GM12878 (cell line): ENCODE measurements at regions not wholly inside any gene's neighbourhood (a gene's known extent, or its start where the extent isn't known, plus 50 kb on each side); places are given as distances from the start of the nearest gene placed in this dataset.

ENCODE experiments used
- ATAC-seq: fragments of 200-7000 bp; cut with Tn5 transposase; 3 replicates; pipeline ENCODE4 v1.9.1; 2020; ENCODE audit warnings: mild to moderate bottlenecking, moderate library complexity
- BruUV-seq: library from RNA; stranded (reverse); fragments of 400-500 nt; replicated peaks from 2 replicates; lab custom pipeline; 2021; lab: Mats Ljungman, UMichigan
- CTCF ChIA-PET: fragments of 300-600 bp; sonication (Branson Sonifier 250); formaldehyde crosslinking; extraction: SDS; loops from one replicate; lab custom pipeline; 2021; ENCODE audit warnings: inconsistent platforms; lab: Yijun Ruan, JAX
- POLR2A ChIA-PET: fragments of 350-600 bp; formaldehyde crosslinking; extraction: SDS; loops from one replicate; lab custom pipeline; 2021; ENCODE audit warnings: inconsistent platforms; lab: Charles Lee
- RAD21 ChIA-PET: fragments of 300-600 bp; sonication (Branson Sonifier 250); formaldehyde crosslinking; loops from one replicate; lab custom pipeline; 2023; ENCODE audit warnings: antibody characterized with exemption; ENCODE audit not compliant: unreplicated experiment; lab: Charles Lee
- SMC1A ChIA-PET: fragments of 300-600 bp; sonication (Branson Sonifier 250); formaldehyde crosslinking; loops from one replicate; lab custom pipeline; 2023; ENCODE audit not compliant: unreplicated experiment, uncharacterized antibody; lab: Charles Lee
- DNase-seq: peaks from one replicate; pipeline ENCODE4 v3.0.0-alpha.2; 2011; ENCODE audit warnings: low read depth, low spot score
- FAIRE-seq: peaks from 3 replicates; lab custom pipeline; 2011; peaks lifted over from hg19 to GRCh38; lab: Jason Lieb, UNC
- H2AFZ ChIP-seq: 2 replicates; pipeline ENCODE4 v1.6.0; 2011; ENCODE audit warnings: low read depth, low read length, control low read depth; ENCODE audit not compliant: control insufficient read depth
- H3K27ac ChIP-seq: 2 replicates; pipeline ENCODE4 v1.5.1; 2011; ENCODE audit warnings: control low read depth; ENCODE audit not compliant: control insufficient read depth, insufficient read depth
- H3K27me3 ChIP-seq, 2 experiments: replicated peaks in 1 of 2; 2 replicates each; pipeline versions ENCODE4 v1.6.0 to v1.6.1; 2011; ENCODE audit warnings: low read length in 1 of 2; ENCODE audit not compliant: control insufficient read depth in 2 of 2, insufficient read depth in 2 of 2
- H3K36me3 ChIP-seq, 2 experiments: 2 replicates each; pipeline ENCODE4 v1.5.1; 2011; ENCODE audit warnings: low read length in 1 of 2; ENCODE audit not compliant: control insufficient read depth in 2 of 2, insufficient read depth in 2 of 2
- H3K4me1 ChIP-seq: 2 replicates; pipeline ENCODE4 v1.6.1; 2011; ENCODE audit warnings: mild to moderate bottlenecking, low read length, moderate library complexity, mixed read lengths; ENCODE audit not compliant: control insufficient read depth, insufficient read depth
- H3K4me2 ChIP-seq: 2 replicates; pipeline ENCODE4 v1.6.0; 2011; ENCODE audit warnings: control low read depth; ENCODE audit not compliant: control insufficient read depth, insufficient read depth
- H3K4me3 ChIP-seq: fragments of 200-600 bp; sonication (generic); 2 replicates; pipeline ENCODE4 v1.5.1; 2016
- H3K79me2 ChIP-seq: 2 replicates; pipeline ENCODE4 v1.6.0; 2011; ENCODE audit warnings: low read length; ENCODE audit not compliant: control insufficient read depth, insufficient read depth
- H3K9ac ChIP-seq: 2 replicates; pipeline ENCODE4 v1.8.0; 2011; ENCODE audit warnings: low read length, control low read depth, mixed read lengths; ENCODE audit not compliant: control insufficient read depth, insufficient read depth
- H3K9me3 ChIP-seq: replicated peaks from 3 replicates; pipeline ENCODE4 v1.5.1; 2011; ENCODE audit warnings: mild to moderate bottlenecking, low read length; ENCODE audit not compliant: control insufficient read depth, insufficient read depth
- H4K20me1 ChIP-seq: 2 replicates; pipeline ENCODE4 v1.6.0; 2011; ENCODE audit not compliant: control insufficient read depth, insufficient read depth
- BMI1 ChIP-seq: fragments of 450-650 bp; IDR thresholded peaks from 2 replicates; pipeline ENCODE4 v1.6.1; 2016; ENCODE audit warnings: mild to moderate bottlenecking, moderate library complexity, borderline replicate concordance
- BRCA1 ChIP-seq: IDR thresholded peaks from 2 replicates; pipeline ENCODE4 v1.6.1; 2011; ENCODE audit warnings: low read depth, low read length, improper control_type of control experiment
- ESRRA ChIP-seq: IDR thresholded peaks from 2 replicates; pipeline ENCODE4 v1.6.1; 2012; ENCODE audit warnings: mild to moderate bottlenecking, low read length, improper control_type of control experiment
- FOS ChIP-seq: IDR thresholded peaks from 3 replicates; pipeline ENCODE4 v1.6.1; 2011; ENCODE audit warnings: borderline replicate concordance; ENCODE audit not compliant: insufficient read length; ENCODE audit errors: extremely low read depth
- HDAC2 ChIP-seq: fragments of 200-600 bp; sonication (generic); IDR thresholded peaks from 2 replicates; pipeline ENCODE4 v1.6.1; 2017
- HDGF ChIP-seq: fragments of 450-650 bp; IDR thresholded peaks from 2 replicates; pipeline ENCODE4 v1.6.1; 2016; ENCODE audit warnings: antibody characterized with exemption
- JUND ChIP-seq: IDR thresholded peaks from 2 replicates; pipeline ENCODE4 v1.6.1; 2012; ENCODE audit warnings: low read depth, mild to moderate bottlenecking, low read length, improper control_type of control experiment, moderate library complexity
- KAT2A ChIP-seq: conservative IDR thresholded peaks from 2 replicates; pipeline ENCODE4 v1.6.1; 2011; ENCODE audit warnings: low read depth, low read length; ENCODE audit not compliant: control insufficient read depth
- MTA2 ChIP-seq: fragments of 450-650 bp; IDR thresholded peaks from 2 replicates; pipeline ENCODE4 v1.6.1; 2016; ENCODE audit warnings: low read depth, mild to moderate bottlenecking, moderate library complexity
- MYB ChIP-seq: fragments of 150-350 bp; IDR thresholded peaks from 2 replicates; pipeline ENCODE4 v1.6.1; 2014; ENCODE audit warnings: mild to moderate bottlenecking, low read depth, low read length, borderline replicate concordance
- NFXL1 ChIP-seq: fragments of 450-650 bp; IDR thresholded peaks from 2 replicates; pipeline ENCODE4 v1.6.1; 2017; ENCODE audit warnings: antibody characterized with exemption, mild to moderate bottlenecking, borderline replicate concordance
- POLR2AphosphoS2 ChIP-seq: IDR thresholded peaks from 2 replicates; pipeline ENCODE4 v1.6.1; 2011; ENCODE audit warnings: low read depth, mild to moderate bottlenecking, low read length, improper control_type of control experiment, moderate library complexity
- PRDM15 ChIP-seq: fragments of 450-650 bp; formaldehyde crosslinking; IDR thresholded peaks from 2 replicates; pipeline ENCODE4 v1.4.0; 2020; ENCODE audit warnings: mild to moderate bottlenecking, moderate library complexity
- SKIL ChIP-seq: fragments of 450-650 bp; IDR thresholded peaks from 2 replicates; pipeline ENCODE4 v1.6.1; 2017; ENCODE audit warnings: mild to moderate bottlenecking, low read depth, inconsistent platforms; ENCODE audit not compliant: poor library complexity, severe bottlenecking
- SMC3 ChIP-seq: IDR thresholded peaks from 2 replicates; pipeline ENCODE4 v1.6.1; 2011; ENCODE audit warnings: low read length, improper control_type of control experiment, borderline replicate concordance
- SUPT20H ChIP-seq: IDR thresholded peaks from 2 replicates; pipeline ENCODE4 v1.6.1; 2011; ENCODE audit warnings: low read depth, mild to moderate bottlenecking, low read length, moderate library complexity, borderline replicate concordance; ENCODE audit not compliant: control insufficient read depth
- TCF12 ChIP-seq: IDR thresholded peaks from 2 replicates; pipeline ENCODE4 v1.6.1; 2011; ENCODE audit warnings: low read depth, mild to moderate bottlenecking, low read length
- TCF7 ChIP-seq: IDR thresholded peaks from 2 replicates; pipeline ENCODE4 v1.6.1; 2014; ENCODE audit warnings: antibody characterized with exemption, borderline replicate concordance
- YBX1 ChIP-seq: fragments of 450-650 bp; IDR thresholded peaks from 2 replicates; pipeline ENCODE4 v1.6.1; 2016; ENCODE audit warnings: antibody characterized with exemption
- YY1 ChIP-seq: IDR thresholded peaks from 2 replicates; pipeline ENCODE4 v1.6.1; 2011; ENCODE audit warnings: low read depth, mild to moderate bottlenecking, low read length
- WGBS: methylation state at CpG from one replicate; pipeline ENCODE4 v1.1.6; 2016; ENCODE audit warnings: low lambda C conversion rate; ENCODE audit not compliant: insufficient replicate concordance, insufficient coverage; ENCODE audit errors: missing lambda C conversion rate; 5-methylcytosine and 5-hydroxymethylcytosine counted together
- in situ Hi-C: fragments of 300-500 bp; cut with MboI; formaldehyde crosslinking; loops from 9 replicates; pipeline ENCODE4 v1.14.3; 2018; ENCODE audit warnings: mixed read lengths
- intact Hi-C: fragments of 100-400 bp; cut with micrococcal nuclease; formaldehyde crosslinking; loops from one replicate; pipeline ENCODE4 v1.14.2; 2022; ENCODE audit not compliant: unreplicated experiment

GRCh38 chrX:36913551-36913950 is 94.6 kb upstream of the FAM47C start (continued):
- TF ChIP-seq SKIL = no peak
- no peak for TF ChIP-seq POLR2AphosphoS2
- no peak for TF ChIP-seq YBX1
- no peak for TF ChIP-seq JUND
- TF ChIP-seq NFXL1 = no peak
- no peak for TF ChIP-seq BRCA1
- no peak for TF ChIP-seq SMC3
- TF ChIP-seq YY1 = no peak

GRCh38 chrX:36916941-36917340 is 91.2 kb upstream of the FAM47C start:
- H3K4me1 ChIP-seq = no peaks in the 10 kb centered on the region
- H3K4me3 ChIP-seq = no peak overlapping the region
- ChIA-PET RAD21 (no interaction called here), SMC1A (no interaction called here), POLR2A (no interaction called here), CTCF (interaction anchor here (0.6 to 1.1 kb wide), 2 partner anchors 9 to 24 kb away, joined by 4 to 6 read pairs; no protein-coding TSS in a partner anchor)
- H2AFZ ChIP-seq = no peak overlapping the region
- DNase-seq (no peak), FAIRE-seq (no peak), ATAC-seq (no peak)
- no peak overlapping the region for H3K9ac ChIP-seq
- no peak overlapping the region for H3K27ac ChIP-seq
- H3K4me2 ChIP-seq = no peak overlapping the region
- intact Hi-C loops = no loop called here
- WGBS = 3% methylated on average over 2 of the region's 2 CpGs
- H3K79me2 ChIP-seq = no peaks in the 10 kb centered on the region
- no peaks in the 10 kb centered on the region for H4K20me1 ChIP-seq
- in situ Hi-C loops = no loop called here
- H3K36me3 ChIP-seq = no peaks in the 10 kb centered on the region
- H3K27me3 ChIP-seq = no peaks in the 10 kb centered on the region
- no TSS peak for BruUV-seq
- H3K9me3 ChIP-seq = no peaks in the 10 kb centered on the region
- TF ChIP-seq MYB (no peak), FOS (no peak), BMI1 (no peak), ESRRA (no peak), HDGF (no peak), PRDM15 (CRISPR knock-in tag) (no peak), TCF12 (no peak), MTA2 (no peak), TCF7 (no peak), NFXL1 (no peak), KAT2A (no peak), HDAC2 (no peak), SUPT20H (no peak)
